ENCODE measurements at regions not wholly inside any gene's neighbourhood (a gene's known extent, or its start where the extent isn't known, plus 50 kb on each side); places are given as distances from the start of the nearest gene placed in this dataset.
A peak's percentile ranks its signal among the peaks of the same experiment; 100 is the strongest.
"Not testable (repeated sequence)": the region's sequence is repeated elsewhere in the genome, so short reads cannot be mapped to it uniquely, and the experiment has no call there.

DNA sequence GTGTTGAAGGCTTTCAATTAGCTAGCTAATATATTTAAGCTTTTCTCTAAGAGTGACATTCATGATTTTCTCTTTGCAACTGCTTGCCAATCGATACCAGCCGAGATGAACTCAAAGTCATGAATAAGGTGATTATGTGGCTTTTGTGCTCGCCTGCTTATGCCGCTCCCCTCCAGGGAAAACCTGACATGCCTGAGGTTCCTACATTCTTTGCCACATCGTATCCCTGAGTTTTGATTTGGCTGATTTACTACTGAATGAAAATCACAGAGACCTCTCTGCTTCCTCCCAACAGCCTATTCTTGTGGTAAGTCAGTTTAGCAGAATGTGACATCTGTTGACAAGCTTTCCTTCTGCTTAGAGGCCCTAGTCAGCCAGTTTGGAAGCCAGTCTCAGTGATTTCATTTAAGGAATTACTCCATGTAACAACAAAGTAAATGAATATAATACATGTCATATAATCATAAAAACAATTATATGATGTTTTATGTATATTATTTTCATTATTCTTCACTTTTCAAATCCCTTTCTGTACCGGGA, 513.4 kb downstream of the CSNK1G3 start:
- DNase-seq (ENCODE audit: low read depth), result no peak

DNA sequence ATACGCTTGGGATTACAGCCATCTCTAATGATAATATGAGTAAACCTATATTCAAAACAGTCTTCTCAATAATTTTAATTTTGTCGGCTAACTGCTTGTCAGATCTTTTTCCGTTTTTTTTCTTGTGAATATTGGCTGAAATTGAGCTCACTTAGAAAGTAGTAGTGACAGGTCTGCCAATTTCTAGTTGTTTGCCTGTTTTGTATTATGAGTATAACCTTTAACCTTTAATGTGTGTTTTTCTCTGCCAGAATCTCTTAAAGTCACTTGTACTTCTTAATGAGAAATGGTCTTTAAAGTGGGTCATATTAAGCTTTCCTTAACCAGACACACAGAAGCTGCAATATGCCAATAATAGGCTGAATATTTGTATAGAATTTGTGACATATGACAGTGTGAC, 511.0 kb downstream of the CSNK1G3 start:
- no peak for DNase-seq (ENCODE audit: low read depth)

DNA sequence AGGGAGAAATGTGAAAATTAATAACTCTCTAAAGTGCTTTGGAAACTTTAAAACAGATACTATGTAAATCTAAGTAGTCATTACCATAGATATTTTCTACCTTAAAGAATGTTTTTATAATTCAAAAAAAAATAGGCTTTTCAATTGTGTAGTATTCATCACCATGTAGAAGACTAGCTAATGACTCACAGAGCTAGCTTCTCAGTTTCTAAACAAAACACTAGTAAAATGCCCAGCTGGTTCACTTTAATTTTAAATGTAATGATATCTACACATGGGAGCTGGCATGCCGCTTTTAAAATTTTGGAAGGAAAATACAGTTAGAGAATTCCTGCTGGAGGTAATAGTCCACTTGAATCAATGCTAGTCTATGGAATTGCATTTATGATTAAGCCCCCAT, 509.8 kb downstream of the CSNK1G3 start:
- DNase-seq (ENCODE audit: low read depth), result no peak

DNA sequence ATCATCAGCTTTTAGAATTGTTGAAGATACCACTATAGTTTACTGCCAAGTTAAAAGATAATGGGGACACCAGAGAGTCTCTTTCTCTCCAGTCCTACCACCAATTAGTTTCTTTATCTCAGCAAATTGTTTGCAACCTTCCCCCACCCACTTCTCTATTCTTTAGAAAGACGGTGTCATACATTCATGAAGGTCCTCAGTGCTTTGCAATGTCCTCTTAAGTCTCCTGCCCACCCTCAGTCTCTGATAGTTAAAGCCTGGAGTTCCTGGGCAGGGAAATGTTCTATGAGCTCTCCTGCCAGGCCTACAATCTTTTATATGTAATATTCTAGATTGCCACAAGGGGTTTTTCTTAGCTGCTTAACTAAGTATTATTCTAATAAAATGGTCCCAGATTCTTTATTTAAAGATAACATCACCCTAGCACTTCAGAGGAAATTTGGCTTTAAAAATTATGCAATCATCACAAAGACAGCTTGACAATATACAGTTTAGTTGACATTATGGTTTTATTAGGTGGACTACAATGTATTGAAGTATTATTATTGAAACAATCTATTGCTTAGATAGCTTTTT, 509.2 kb downstream of the CSNK1G3 start:
- no peak for DNase-seq (ENCODE audit: low read depth)

DNA sequence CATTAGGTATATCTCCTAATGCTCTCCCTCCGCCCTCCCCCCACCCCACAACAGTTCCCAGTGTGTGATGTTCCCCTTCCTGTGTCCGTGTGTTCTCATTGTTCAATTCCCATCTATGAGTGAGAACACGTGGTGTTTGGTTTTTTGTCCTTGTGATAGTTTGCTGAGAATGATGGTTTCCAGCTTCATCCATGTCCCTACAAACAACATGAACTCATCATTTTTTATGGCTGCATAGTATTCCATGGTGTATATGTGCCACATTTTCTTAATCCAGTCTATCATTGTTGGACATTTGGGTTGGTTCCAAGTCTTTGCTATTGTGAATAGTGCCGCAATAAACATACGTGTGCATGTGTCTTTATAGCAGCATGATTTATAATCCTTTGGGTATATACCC, 505.3 kb downstream of the CSNK1G3 start:
- DNase-seq (ENCODE audit: low read depth), result not testable (repeated sequence)

DNA sequence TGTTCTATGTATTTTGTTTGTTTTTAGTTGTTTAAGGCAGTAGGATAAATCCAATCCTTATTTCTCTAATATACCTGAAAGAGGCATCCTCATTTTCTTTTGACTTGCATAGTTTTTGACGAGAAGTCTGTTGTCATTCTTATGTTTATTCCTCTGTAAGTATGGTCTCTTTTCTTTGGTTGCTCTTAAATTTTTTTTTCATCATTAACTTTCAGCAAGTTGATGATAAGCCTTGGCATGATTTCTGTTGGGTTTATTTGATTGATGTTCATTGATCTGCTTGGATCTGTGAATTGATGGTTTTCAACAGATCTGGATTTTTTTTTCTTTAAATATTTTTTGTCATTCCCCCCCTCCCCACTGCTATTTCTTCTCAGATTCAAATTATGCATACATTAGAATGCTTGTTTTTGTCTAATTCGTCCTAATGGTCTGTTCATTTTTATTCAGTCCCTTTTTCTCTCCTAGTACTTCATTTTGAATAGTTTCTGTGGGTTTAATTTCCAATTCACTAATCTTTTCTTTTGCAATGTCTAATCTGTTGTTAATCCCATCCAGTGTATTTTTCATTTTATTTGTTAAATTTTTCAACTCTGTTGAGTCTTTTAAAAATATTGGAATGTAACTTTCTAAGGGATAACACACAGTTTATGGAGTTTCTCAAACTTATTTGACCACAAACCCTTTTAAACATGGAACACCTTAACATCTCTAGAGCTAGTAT, 495.9 kb downstream of the CSNK1G3 start:
- DNase-seq (ENCODE audit: low read depth), result no peak

DNA sequence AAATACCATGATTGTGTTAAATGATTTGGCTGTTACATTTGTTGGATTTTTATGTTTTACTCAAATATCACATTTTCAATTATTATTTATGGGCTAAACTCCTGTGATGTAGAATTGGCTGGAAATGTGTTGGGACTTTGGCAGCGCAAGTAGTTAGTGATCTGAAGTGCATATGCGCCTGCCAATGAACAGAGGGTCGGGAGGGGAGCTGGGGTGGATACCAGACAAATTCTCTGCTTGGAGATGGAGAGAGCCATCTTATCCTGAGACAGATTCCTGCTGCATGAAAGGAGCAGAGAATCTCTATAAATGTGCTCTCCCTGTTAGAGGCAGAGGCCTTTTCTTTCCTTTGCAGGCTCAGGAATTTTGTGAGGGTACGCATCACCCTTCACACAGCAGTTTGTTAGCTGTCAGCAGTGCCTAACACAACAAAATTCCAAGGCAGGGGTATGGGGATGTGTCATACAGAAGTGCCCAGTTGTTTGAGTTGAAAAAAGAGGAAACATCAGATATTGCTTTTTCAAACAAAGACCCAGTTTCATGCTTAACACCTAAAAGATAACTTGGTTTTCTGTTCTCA, 489.1 kb downstream of the CSNK1G3 start:
- DNase-seq (ENCODE audit: low read depth), result no peak

DNA sequence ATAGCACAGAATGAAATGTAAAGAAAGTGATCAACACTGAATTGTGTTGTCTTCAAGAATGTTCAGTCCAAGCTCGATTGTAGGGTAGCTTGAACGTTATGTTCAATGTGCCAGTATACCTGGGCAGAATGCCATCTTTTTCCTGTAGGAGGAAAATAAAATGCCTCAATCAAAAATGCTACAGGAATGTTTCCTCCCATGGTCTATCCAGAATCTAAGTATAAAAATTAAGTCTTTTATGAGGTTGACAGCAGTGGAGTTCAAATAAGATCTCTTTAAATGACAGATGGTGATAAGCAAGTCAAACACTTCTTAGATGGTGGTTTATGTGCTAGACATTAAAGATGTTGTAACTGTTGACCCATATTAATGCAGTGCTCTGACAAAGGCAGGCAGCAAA, 488.6 kb downstream of the CSNK1G3 start:
- DNase-seq (ENCODE audit: low read depth), result no peak

DNA sequence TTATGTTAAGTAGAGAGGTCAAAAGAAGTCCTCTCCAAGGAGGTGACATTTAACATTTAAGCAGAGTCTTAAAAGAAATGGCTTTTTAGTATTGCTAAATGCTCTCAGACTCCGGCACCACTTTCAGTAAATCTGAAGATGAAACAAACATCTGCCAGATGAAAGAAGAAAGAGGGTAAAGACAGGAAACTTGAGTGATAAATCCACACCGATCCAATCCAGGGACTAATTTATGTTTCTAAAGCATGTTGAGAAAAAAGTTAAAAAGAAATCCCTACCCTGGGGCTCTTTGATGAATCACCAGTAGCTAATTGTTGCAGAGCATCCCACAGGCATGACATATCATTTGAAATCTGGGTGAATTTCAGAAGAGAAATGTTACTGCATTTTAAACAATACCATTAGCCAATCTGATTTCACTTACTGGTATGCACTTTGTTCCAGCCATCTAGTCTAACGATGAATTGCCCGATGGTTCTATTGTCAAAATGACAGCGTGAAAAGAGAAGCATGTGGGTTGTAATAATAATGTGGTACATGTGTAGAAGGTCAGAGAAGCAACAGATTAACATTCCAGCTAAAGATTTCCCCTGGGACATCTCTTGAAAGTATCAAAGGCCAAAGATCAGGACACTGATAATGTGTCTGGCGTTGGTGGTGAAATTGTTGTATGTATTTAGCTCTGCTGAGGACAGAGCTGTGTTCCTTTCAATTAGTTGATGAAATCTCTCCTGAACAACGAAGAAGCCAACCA, 485.7 kb downstream of the CSNK1G3 start:
- peak; percentile 88 for DNase-seq (ENCODE audit: low read depth)

DNA sequence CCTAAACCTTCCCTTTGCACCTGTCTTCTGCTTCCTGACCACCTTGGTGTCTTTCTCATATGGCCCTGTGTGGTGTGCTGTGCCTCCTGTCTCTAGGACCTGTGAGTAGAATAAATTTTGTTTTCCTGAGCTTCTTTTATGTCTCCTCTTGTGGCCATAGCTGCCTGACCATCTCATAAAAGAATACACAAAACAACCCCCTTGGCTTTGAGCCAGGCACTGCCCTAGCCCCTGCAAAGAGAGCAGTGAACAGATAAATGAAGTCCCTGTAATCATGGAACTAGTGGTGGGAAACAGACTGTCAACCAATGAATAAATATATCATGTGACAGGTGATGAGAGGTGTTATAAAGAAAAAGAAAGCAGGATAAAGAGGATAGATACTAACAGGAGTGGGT, 485.1 kb downstream of the CSNK1G3 start:
- no peak for DNase-seq (ENCODE audit: low read depth)

DNA sequence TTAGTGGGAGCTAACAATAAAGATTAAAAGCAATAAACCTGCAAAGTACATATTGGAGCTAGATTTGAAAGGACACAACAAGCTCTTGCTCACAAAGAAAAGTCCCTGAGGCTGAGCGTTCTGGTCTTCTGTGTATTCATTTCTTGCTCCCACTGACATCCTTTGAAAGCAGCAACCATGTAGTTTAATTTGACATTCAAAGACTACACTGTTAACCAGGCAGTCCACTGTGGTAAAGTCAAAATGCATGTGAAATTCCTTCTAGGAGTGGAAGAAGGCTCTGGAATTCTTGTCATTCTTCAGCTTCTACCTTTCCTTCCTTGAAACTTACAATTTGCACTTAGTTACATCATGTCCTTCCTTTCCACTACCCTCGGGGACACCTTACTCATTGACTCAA, 480.7 kb downstream of the CSNK1G3 start:
- DNase-seq (ENCODE audit: low read depth), result no peak

DNA sequence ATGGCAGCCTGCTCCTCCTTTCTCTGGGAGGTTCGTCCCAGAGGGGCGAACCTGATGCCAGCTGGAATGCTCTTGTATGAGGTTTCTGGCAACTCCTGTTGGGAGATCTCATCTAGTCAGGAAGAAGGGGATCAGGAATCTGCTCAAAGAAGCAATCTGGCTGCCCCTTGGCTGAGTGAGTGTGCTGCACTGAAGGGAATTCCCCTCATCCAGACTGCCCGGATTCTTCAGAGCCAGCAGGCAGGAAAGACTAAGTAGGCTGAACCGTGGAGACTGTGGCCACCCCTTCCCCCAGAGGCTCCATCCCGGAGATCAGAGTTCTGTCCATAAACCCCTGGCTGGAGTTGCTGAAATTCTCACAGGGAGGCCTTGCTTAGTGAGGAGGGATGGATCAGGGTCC, 476.0 kb downstream of the CSNK1G3 start:
- no peak for DNase-seq (ENCODE audit: low read depth)

DNA sequence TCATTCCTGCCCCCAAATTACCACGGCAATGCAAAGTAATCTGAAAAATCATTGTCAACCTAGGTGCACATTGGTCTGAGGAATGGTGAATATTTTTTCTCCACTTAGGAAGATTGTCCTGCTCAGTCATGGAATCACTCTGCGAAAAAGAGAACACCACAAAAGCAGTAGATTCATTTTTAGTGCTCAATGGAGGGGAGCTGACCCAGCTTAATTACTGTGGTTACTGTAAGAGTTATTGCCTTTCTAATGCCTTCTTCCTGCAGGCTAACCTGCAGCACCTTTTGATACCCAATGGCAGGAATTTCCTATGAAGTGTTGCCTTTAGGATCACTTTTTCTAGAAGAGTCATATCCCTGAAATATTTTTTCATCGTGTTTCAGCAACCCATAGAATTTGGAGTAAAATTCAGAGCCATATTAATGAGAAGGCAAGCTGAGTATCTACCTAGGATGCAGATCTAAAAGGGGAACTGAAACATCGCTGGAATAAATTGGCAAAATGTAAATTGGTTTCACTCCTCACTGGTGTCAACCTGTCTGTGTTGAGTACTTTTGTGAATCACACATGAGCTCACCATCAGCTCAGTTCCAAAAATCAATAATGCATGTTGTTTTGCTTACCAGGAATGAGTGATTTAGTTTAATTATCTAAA, 464.5 kb downstream of the CSNK1G3 start:
- DNase-seq (ENCODE audit: low read depth), result no peak

DNA sequence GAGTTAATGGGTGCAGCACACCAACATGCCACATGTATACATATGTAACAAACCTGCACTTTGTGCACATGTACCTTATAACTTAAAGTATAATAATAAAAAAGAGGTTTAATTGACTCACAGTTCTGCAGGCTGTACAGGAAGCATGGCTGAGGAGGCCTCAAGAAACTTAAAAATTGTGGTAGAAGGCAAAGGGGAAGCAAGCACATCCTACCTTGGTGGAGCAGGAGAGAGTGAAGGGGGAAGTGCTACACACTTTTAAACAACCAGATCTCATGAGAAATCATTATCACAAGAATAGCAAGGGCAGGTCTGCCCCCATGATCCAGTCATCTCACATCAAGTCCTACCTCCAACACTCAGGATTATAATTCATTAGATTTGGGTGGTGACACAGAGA, 463.5 kb downstream of the CSNK1G3 start:
- DNase-seq (ENCODE audit: low read depth), result not testable (repeated sequence)

DNA sequence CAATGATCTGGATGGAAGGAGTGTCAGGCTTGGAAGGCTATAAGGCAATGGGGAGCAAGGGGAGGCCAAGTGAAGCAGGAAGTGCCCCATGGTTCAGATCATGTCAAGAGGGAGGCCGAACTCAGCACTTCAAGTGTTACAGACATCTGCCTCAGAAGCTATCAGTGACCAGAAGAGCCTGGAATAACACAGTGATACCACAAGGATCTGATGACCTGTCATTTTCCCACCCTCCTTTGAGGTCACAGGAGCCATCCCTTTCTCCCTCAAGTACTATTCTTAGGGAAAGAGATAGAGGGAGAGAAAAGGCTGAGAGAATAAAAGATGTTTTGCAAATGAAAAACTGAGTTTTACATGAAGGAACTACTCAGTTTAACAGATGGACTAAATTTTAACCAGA, 454.8 kb downstream of the CSNK1G3 start:
- DNase-seq (ENCODE audit: low read depth), result no peak

DNA sequence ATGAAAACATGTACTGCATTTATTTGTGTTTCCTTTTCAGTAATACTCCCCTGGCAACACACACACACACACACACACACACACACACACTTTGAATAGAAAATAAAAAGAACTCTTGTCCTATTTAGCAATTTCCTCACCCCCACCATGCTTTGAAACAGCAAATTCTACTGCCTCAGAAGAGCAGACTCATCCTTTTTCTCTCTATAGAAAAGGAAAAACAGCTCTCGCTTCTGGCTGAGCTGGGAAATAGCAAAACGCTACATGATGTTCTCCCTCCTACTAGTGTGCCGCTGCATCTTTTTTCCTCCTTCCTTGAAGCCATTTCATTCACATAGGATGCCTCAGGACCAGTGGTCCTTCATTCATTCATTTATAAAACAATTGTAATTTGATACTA, 453.6 kb downstream of the CSNK1G3 start:
- DNase-seq (ENCODE audit: low read depth), result no peak

DNA sequence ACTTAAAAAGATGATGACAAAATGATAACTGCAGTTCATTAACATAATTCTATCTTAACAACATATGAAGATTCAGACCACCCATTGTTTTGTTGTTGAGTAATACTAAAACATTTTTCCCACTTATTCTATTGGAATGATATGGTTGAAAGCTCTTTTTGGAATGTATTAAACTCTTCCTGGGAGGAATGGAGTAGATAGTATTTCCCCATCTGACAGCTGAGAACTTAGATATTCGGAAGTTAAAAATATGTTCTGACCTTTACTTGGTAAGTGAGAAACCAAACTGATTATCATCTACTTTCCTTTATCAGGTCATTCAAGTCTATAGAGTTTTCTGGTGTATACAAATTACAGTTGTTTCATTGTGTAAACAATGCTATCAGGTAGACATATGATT, 452.9 kb downstream of the CSNK1G3 start:
- DNase-seq (ENCODE audit: low read depth), result no peak

DNA sequence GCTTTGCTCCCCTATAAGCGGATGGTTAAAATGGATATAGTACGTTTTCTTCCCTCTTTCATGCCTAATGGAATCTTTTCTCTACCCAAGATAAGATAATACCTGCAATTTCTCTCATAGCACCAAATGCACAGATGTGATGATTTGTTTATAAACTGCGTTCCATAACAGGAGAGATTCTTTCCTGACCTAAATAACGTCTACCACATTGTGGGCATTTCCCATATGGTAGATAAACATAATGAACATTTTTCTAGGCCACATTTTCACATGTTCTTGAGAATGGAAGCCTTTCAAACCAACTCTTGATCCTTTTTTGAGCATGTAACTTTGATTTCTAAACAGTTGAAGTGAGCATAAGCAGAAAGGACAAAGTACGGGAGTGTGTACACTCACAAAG, 448.5 kb downstream of the CSNK1G3 start:
- no peak for DNase-seq (ENCODE audit: low read depth)

DNA sequence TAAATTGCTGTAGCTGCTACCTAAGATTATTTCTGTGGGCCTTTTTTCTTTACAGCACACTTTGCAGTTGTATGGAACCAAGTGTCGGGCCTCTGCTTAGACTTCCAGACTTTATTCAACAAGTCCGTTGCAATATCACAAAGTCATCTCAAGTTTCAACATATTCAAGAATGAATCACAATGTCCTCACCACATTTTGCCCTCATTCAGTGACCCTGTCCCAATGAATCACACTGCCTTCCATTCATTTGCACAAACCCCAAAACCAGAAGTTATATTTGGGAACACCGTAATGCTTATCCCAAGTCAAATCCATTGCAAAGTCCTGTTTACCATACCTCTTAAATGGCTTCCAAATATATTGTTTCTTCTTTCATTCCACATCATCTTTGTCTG, 439.6 kb downstream of the CSNK1G3 start:
- peak; percentile 85 for DNase-seq (ENCODE audit: low read depth)

DNA sequence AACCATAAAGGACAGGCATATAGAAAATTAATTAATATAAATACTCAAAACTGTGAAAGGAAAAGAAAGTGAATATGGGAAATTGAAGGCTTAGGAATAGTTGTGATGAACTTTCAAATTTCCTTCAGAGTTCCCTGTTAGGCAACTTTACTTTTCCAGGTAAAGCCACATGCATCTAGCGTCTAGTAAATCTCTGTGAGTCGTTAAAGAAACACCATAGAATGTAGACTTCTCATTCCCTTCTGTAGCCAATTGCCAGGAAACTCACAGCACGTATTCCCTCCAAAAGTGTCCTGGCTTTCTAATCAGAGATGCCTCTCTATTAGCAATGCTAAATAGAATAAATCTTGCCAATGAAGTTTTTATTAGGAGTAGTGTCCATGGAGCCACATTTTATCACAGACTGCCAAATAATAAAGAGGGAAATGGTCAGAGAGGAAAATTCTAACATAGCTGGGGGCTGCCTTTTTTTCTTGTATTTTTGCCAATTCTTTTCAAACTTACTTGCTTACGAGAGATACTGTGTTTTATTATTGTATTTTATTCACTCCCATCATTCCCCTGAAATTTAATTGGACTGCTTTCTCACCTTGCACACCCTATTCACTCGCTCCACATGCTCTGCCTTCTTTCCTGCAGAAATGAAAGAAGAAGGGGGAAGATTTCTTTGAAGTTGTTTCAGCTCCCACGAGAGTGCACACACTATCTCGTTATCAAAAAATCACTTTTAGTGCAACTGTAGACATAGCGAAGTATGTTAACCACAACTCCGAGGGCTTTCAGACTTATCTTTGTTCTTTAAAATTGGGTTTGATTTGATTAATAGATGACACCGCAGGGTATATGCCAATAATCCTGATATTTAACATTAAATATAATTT, 439.0 kb downstream of the CSNK1G3 start:
- no peak for DNase-seq (ENCODE audit: low read depth)

DNA sequence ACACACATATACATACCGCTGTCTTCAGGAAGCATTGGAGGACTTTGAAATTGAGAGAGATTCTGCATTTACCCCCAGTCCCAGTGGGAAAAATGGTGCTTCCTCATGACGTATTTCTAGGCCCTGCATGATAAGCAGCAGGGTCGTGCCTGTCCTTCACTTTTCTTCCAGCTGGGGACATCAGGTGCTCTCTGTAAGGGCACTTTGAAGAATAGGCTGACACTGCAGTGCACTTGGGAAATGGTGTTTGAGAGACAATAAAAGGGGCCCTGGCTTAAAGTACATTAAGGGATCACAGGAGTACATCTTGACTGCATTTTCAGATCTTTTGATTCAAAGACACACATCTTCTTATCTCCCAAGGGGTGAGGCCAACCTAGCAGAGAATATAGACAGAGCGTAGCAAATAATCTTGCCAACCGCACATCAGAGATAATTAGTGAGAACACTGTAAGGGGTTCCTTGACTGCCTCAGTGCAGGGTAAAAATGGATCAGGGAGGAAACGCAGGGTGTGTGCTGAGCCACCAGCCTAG, 437.9 kb downstream of the CSNK1G3 start:
- DNase-seq (ENCODE audit: low read depth), result no peak

Measured in fibroblast of the conjunctiva (primary cell).